GM19467 (cell line): ENCODE measurements at regions not wholly inside any gene's neighbourhood (a gene's known extent, or its start where the extent isn't known, plus 50 kb on each side); places are given as distances from the start of the nearest gene placed in this dataset.
"Not testable (repeated sequence)": the region's sequence is repeated elsewhere in the genome, so short reads cannot be mapped to it uniquely, and the experiment has no call there.

Experiments used
- ATAC-seq: cut with Tn5 transposase; IDR thresholded peaks from one replicate; pipeline ENCODE4 v1.9.1; 2021; ENCODE audit warnings: mild to moderate bottlenecking, moderate library complexity; ENCODE audit not compliant: unreplicated experiment

DNA sequence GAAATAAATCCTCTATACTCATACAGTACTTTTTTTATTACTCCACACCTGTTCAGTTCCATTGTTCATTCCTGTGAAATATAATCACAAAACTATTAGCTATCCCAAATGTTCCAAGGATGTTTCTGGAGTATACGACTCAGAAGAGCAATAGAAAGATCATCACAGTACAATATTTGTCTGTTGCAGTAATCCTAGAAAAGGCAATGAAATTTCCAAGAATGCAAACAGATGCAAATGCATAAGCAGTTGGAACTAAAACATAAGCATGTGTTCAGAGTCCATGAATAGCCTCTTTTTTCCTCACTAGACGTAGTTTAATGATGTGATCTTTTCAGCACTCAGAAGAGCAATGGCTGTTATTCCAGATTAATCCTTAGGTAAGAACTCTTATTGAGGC, 55.2 kb downstream of the RTL3 start:
- ATAC-seq = no peak

GRCh38 chrX:78595901-78596502, 63.1 kb downstream of the RTL3 start:
- no peak for ATAC-seq

GRCh38 chrX:78593701-78594100, 65.4 kb downstream of the RTL3 start:
- no peak for ATAC-seq

DNA sequence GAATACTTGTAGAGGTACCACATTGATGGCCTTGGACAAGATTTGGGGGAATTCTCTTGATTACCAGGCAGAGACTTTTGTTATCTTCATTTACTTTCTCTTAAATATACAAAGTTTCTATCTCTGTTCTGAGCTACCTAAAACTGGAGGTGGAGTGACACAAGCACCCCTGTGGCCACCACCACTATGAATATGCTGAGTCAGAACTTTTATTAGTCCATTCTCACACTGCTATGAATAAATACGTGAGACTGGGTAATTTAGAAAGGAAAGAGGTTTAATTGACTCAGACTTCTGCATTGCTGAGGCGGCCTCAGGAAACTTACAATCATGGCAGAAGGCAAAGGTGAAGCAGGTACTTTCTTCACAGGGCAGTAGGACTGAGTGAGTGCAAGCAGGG, 67.1 kb downstream of the RTL3 start:
- no peak for ATAC-seq

GRCh38 chrX:78574306-78574705, 84.8 kb downstream of the RTL3 start:
- no peak for ATAC-seq

GRCh38 chrX:78573630-78574029, 85.5 kb downstream of the RTL3 start:
- ATAC-seq = no peak

GRCh38 chrX:78571849-78572248, 87.3 kb downstream of the RTL3 start:
- ATAC-seq = no peak

- ATAC-seq = no peak
These were observed 103.6 kb downstream of the RTL3 start for GRCh38 chrX:78555401-78555980.

GRCh38 chrX:78552628-78553027, 106.5 kb downstream of the RTL3 start:
- not testable (repeated sequence) for ATAC-seq

DNA sequence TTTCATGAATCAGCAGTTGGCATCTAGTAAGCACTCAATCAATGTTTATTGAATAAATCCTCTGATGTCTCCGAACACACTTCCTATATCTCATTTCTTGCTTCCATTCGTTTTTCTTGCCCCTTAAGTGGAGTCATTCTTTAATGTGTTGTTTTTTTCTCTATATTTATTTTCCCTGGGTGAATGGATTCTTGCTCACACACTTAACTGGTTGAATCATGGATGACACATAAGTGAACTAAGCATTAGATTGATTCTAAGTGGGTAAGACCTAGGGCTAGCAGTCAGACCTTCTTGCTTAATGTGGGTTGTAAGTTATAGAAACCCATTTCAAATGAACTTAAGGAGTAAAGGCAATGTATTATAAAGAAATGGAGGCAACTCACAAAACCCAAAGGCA, 111.1 kb downstream of the RTL3 start:
- no peak for ATAC-seq

- no peak for ATAC-seq
These were observed 113.9 kb downstream of the RTL3 start for GRCh38 chrX:78545233-78545632.

GRCh38 chrX:78543281-78543680, 115.8 kb downstream of the RTL3 start:
- no peak for ATAC-seq

DNA sequence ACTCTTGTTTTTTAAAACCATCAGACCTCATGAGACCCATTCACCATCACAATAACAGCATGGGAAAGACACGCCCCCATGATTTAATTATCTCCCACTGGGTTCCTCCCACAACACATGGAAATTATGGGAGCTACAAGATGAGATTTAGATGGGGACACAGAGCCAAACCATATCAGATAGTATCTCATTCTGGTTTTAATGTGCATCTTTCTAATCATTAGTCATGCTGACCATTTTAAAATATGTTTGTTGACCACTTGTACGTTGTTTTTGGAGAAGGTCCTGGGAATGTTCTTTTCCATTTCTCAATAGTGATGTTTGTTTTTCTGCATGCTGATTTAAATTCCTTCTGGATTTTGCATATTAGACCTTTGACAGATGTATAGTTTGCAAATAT, 119.0 kb downstream of the RTL3 start:
- no peak for ATAC-seq

- ATAC-seq = no peak
These were observed 124.9 kb downstream of the RTL3 start for GRCh38 chrX:78534221-78534620.

DNA sequence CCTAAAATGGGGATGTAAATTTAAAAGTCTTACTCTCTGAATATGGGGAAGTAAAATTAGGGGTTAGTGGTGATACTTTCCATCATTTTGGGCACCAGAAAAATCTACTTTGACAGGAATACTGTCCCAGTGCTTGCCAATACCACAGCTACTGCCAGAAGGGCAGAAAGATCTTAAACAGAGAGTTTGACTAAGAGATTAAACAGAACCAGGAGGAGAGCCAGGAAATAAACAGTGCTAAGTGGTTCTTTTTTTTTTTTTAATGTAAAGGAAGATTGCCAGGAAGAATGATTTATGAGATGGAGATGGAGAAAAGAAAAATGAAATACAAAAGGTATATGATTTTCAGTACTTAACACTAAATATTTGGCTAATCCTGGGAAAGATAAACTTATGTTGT, 126.8 kb downstream of the RTL3 start:
- ATAC-seq = no peak

DNA sequence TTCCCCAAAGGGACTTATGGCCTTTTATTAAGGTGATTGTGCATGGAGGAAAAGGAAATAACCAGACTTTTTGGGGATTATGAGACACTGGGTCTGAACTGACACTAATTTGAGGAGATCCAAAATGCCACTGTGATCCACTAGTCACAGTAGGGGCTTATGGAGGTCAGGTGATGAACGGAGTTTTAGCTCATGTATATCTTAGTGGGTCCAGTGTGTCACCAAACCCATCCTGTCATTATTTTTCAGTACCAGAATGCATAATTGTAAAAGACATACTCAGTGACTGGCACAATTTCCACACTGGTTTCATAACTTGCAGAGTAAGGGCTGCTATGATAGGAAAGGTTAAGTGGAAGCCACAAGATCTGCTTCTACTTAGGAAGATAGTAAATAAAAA, 131.3 kb downstream of the RTL3 start:
- ATAC-seq = no peak

- ATAC-seq = no peak
These were observed 131.9 kb downstream of the RTL3 start for GRCh38 chrX:78527263-78527662.

DNA sequence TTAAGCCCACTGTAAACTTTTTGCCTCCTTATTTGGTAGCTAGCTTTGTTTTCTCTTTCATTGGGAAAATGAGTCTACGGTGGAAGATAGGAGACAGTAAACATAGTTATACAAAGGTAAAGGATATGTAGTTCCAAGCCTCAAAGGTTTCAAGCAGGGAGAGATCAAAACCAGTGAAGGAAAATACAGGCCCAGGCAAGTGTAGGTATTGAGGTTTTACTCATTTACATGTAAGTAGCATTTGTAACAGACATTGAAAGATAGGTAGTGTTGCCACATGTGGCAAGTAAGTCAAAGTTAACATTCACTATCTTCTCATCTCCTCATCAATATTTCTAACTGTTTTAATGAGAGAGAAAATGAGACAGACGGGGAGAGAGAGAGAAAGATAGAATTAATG, 136.5 kb downstream of the RTL3 start:
- ATAC-seq = no peak

DNA sequence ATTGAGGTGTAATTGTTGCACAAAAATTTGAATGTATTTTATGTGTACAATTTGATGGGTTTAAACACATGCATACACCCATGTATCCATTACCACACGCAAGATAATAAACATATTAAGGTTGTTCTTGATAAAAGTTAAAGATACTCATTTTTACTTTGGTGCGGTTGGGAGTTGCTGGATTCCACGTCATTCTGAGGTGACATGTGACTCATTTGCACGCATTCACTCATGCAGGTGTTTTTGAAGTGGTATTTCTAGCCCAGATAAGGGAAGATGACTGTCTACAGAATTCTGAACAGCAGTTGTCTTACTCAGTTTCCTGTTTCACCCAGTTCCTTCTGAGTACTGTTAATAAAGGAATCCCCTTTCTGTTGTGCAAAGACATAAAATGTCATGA, 142.0 kb downstream of the RTL3 start:
- peak; percentile 62 for ATAC-seq

DNA sequence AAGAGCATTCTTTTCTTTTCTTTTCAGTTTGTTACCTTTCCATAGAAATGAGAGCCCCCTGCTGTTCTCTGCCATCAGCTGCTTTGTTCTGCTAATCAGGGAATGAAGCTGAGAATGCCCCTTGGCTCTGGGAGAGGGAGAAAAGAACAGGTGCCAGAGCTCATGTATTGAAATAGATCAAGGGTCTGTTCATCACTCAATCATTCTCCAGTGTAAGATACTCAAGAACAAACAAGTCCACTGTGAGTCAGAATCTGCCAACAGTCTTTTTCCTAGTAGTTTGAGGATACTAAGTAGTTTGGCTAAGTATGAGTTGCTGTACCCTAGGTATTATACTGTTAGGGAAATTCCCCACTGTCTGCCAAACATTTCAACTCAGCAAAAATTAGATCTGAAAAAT, 144.3 kb downstream of the RTL3 start:
- ATAC-seq = no peak

- no peak for ATAC-seq
These were observed 145.0 kb downstream of the RTL3 start for GRCh38 chrX:78513971-78514738.

- ATAC-seq = no peak
These were observed 152.9 kb downstream of the RTL3 start for GRCh38 chrX:78506248-78506647.
